Loucy (cell line): ENCODE measurements at regions not wholly inside any gene's neighbourhood (a gene's known extent, or its start where the extent isn't known, plus 50 kb on each side); places are given as distances from the start of the nearest gene placed in this dataset.

Experiments used
- EZH2phosphoT487 ChIP-seq: fragments of 200-600 bp; IDR thresholded peaks from 2 replicates; pipeline ENCODE4 v1.6.1; 2018; ENCODE audit warnings: antibody characterized with exemption, mild to moderate bottlenecking, moderate library complexity, borderline replicate concordance
- TF ChIP-seq, protein P1 (sequence below): fragments of 200-600 bp; sonication (generic); conservative IDR thresholded peaks from 2 replicates; pipeline ENCODE4 v1.5.1; 2014; ENCODE audit warnings: mild to moderate bottlenecking, antibody characterized with exemption, low read length

DNA sequence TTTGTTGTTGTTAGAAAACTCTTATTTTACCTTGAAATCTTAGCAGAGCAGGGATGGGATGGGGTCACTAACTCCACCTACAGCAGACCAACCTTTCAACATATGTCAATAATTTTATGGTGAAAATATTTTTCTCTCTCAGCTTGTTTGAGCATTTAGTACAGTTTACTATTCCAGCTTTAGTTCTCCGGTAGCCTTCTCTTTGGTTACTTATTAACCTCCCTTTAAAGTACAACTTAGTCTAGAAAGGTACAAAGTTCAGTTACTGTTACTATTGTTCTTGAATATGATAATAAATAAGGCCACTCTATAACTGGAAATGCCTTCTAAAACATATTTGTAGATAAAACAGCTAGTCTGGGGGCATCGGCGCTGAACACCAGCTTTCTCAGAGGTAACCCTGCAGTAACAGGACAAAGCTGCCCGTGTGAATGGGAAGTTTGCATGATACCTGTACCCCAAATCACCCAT lies 233.3 kb downstream of the PCSK1 start:
- TF ChIP-seq, protein P1, sequence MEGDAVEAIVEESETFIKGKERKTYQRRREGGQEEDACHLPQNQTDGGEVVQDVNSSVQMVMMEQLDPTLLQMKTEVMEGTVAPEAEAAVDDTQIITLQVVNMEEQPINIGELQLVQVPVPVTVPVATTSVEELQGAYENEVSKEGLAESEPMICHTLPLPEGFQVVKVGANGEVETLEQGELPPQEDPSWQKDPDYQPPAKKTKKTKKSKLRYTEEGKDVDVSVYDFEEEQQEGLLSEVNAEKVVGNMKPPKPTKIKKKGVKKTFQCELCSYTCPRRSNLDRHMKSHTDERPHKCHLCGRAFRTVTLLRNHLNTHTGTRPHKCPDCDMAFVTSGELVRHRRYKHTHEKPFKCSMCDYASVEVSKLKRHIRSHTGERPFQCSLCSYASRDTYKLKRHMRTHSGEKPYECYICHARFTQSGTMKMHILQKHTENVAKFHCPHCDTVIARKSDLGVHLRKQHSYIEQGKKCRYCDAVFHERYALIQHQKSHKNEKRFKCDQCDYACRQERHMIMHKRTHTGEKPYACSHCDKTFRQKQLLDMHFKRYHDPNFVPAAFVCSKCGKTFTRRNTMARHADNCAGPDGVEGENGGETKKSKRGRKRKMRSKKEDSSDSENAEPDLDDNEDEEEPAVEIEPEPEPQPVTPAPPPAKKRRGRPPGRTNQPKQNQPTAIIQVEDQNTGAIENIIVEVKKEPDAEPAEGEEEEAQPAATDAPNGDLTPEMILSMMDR, result no peak
- TF ChIP-seq EZH2phosphoT487, result no peak
